ENCODE measurements at regions not wholly inside any gene's neighbourhood (a gene's known extent, or its start where the extent isn't known, plus 50 kb on each side); places are given as distances from the start of the nearest gene placed in this dataset.

GRCh38 chr6:169997187-169997929 is 245.9 kb downstream of the ERMARD start:
- no peak for DNase-seq (ENCODE audit: low read depth)

- no peak for DNase-seq (ENCODE audit: low read depth)
Observed at GRCh38 chr6:169996378-169997051, 245.1 kb downstream of the ERMARD start.

DNA sequence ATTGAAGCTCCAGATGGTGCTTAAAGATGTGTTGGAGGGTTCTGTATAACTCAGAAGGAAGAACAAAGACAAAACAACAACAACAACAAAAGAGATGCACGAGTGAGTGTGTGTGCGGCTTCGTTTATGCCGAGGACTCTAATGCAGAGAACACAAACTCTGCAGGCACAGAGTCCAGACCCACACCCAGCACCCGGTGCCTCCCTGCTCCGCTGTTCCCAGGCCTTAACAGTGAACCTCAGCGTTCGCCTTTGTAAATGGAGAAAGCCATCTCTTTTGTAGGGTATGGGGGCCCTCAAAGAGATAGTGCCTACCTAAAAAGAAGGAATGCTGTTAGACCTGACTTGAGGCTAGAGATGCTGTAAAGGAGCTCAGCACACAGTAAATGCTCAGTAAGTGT is 243.3 kb downstream of the ERMARD start:
- DNase-seq (ENCODE audit: low read depth), result no peak

- DNase-seq (ENCODE audit: low read depth), result no peak
Observed at GRCh38 chr6:169993861-169994481, 242.5 kb downstream of the ERMARD start.

- DNase-seq (ENCODE audit: low read depth), result no peak
Observed at GRCh38 chr6:169991913-169992312, 240.5 kb downstream of the ERMARD start.

GRCh38 chr6:169991031-169991390 is 239.6 kb downstream of the ERMARD start:
- DNase-seq (ENCODE audit: low read depth), result no peak

- no peak for DNase-seq (ENCODE audit: low read depth)
Observed at GRCh38 chr6:169990095-169991030, 238.9 kb downstream of the ERMARD start.

GRCh38 chr6:169989594-169989993 is 238.2 kb downstream of the ERMARD start:
- DNase-seq (ENCODE audit: low read depth), result no peak

DNA sequence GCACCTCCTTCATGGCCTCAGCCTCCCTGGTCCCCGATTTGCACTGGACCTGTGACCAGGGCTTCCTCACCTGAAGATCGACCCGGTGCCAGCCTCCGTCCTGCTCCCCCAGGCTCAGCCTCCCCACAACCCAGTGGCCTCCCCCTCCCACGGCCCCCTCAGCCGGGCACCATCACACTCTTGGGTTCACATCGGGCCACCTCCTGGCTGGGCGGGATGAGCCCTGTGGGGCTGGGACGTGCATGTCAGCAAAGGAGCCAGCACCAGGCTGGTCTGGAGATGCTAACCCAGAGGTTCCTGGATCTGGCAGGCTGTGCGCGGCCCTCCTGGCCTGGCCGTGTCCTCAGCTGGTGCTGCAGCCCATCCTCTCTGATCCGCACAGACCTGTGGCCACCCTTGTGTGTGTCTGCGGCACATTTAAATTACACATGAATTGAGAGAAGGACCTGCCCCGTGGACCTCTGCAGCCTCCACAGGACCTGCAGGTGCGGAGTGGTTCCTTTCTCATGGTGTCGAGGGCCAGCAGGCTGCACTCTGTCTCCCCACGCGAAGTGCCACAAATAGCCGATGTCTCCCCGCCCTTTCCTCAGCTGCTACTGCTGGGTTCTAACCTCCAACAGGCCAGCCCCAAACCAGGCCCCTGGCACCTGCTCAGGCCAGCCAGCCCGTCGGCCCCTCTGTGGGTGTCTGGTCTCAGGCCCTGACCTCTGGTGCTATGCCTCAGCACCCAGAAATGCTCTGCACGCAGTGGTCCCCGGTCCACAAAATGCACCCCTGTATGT is 237.5 kb downstream of the ERMARD start:
- no peak for DNase-seq (ENCODE audit: low read depth)

DNA sequence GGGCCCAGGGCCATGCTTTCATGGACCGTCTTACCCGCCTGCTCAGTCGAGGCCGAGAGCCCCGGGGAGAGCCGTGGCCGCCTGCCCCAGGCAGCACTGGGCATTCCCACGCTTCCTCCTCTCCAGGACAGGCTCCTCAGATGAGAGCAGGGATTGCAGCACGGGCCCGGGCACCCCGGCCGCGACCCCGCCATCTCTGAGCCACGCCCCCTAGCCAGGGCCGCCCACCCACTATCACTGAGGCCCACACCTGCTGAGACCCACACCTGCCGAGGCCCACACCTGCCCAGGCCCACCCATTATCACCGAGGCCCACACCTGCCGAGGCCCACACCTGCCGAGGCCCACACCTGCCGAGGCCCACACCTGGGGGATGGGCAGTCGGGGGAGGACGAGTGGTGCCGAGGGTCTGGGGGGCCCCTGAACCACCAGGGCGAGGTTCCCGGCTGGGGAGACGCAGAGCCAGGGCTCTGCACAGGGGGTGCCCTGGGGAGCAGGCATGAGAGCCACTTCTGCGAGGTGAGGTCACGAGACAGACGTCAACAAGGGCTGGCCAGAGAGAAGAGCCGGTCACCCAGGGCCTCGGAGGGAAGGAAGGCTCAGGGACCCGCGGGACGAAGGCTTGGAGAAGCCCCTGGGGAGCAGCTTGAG is 235.6 kb downstream of the ERMARD start:
- DNase-seq (ENCODE audit: low read depth), result no peak

- DNase-seq (ENCODE audit: low read depth), result no peak
Observed at GRCh38 chr6:169986171-169986847, 234.9 kb downstream of the ERMARD start.

DNA sequence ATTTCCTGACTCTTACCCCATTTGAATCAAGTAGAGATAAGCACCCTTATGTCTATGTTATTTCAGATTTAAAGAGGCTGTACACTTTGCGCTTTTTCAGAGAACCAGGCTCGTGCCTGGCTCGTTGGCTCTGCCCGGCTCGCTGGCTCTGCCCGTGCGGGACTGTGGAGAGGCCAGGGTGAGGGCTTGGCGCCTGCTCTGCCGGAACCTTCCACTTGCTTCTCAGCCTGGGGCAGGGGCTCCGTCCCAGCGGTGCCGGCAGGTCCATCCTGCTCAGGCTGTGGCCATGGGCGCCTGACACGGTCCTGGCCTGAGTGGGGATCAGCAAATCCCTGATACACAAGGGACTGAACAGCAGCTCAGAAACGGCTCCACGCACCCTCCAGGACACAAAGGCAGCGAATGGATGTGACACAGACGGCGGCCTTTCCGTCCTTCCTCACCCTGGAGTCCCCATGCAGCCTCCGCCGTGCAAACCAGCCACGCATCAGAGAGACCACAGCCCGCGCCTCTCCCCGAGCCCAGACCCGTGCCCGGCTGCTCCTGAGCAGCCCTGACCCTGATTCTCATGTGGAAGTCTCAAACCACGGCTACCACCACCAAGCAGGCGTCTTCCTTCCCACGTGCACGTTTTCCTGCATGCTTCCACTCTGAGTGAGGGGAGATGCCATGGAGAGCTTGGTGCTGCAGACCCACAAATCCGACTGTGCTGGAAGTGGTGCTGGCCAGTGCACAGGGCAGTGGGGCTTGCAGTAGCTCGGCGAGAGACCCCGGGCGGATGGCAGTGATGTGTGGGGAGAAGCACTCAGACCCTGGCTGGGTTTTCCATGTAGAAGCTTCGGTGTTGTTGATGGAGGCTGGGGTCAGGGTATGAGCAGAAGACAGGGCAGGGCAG is 233.9 kb downstream of the ERMARD start:
- DNase-seq (ENCODE audit: low read depth), result no peak

DNA sequence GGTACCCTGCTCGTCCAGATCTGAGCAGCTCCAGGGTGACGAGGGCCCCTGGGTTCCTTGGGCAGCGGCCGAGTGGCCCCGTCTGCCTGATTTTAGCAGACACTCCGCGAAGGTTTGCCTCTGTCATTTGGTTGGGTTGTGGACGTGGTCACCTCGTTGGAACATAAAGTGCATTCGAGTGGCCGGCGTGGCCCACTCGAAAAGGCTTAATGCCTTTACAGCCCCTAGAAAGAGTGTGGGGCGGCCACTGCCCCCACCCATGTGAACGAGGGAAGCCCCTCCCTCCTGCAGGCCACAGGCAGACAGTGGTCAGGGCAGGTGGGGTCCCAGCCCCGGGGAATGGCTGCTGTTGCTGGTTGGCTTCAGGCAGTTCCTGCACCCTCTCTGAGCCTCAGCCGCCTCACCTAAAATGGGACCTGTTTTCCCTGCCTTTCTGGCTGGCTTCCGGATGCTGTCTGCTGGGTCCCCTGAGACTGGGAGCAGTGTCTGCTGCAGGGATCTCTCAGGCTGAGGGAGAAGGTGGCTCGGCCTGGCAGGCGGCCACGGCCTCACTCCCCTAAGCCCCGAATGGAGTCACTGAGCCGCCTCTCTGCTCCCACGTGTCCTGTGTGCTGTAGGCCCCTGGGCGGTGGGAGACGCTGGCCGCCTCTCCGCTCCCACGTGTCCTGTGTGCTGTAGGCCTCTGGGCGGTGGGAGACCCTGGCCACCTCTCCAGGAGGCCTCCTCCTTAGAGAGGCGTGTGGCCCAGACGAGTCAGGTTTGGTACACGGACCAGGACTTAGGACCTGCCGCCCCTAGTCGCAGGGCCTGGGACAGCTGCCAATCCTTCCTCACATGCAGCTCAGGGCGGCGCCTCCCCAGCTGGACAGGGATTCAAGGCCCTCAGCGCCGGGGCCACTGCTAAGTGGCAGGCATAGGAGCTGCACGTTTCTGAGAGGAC is 233.0 kb downstream of the ERMARD start:
- DNase-seq (ENCODE audit: low read depth), result no peak

- DNase-seq (ENCODE audit: low read depth), result no peak
Observed at GRCh38 chr6:169983651-169984050, 232.2 kb downstream of the ERMARD start.

DNA sequence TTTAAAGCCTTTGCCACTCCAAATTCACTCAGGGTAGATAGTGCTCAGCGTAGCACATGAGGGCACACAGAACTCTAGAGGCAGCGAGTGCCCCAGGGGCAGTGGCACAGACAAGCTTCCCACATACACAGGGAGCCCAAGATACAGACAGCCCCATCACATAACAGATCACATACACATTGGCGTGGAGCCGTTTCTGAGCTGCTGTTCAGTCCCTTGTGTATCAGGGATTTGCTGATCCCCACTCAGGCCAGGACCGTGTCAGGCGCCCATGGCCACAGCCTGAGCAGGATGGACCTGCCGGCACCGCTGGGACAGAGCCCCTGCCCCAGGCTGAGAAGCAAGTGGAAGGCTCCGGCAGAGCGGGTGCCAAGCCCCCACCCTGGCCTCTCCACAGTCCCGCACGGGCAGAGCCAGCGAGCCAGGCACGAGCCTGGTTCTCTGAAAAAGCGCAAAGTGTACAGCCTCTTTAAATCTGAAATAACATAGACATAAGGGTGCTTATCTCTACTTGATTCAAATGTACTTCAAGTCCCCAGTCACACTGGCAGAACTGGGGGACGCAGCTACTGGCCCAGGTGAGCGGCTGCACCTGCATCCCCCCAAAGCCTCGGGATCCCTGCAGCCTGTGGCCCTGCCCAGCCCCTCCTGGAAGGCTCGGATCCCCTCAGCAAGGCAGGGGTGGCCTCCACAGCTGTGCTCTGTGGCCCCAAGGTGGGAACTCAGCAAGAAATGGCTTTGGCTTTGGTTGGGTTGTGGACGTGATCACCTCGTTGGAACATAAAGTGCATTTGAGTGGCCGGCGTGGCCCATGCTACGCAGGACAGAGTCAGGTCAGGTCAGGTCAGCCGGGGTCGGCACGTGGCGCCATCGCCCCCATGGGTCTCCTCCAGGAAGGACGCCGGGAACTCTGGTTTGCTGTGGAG is 231.3 kb downstream of the ERMARD start:
- no peak for DNase-seq (ENCODE audit: low read depth)

DNA sequence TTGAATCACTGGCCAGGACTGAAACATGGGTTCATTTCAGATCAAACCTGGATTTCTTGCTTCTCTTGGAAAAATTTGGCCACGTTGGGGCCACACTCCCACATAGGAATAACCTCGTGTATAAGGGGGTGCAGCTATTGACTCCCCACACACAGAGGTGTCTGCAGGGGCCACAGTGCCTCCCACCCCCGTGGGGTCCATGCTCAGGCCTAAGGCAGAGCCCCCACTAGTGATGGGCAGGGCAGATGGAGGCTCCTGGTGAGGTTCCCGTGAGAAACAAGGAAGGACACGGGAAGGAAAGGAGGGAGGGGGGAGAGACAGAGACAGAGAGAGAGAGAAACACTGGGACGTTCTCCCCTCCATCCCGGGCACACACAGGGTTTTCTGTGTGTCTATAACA is 230.5 kb downstream of the ERMARD start:
- DNase-seq (ENCODE audit: low read depth), result no peak

DNA sequence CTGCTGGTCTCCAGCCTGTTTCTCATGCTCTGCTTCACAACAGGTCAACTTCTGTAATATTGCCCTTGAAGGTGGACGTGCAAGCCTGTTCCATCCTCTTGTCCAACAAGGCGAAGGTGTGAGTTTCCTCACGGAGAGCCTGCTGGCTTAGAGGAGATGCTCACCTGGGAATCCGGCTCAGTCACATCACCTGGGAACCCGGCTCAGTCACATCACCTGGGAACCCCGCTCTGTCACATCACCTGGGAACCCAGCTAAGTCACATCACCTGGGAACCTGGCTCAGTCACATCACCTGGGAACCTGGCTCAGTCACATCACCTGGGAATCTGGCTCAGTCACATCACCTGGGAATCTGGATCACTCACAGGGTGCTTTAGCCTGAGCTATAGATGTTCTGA is 230.1 kb downstream of the ERMARD start:
- no peak for DNase-seq (ENCODE audit: low read depth)
